ENCODE measurements at regions not wholly inside any gene's neighbourhood (a gene's known extent, or its start where the extent isn't known, plus 50 kb on each side); places are given as distances from the start of the nearest gene placed in this dataset.

DNA sequence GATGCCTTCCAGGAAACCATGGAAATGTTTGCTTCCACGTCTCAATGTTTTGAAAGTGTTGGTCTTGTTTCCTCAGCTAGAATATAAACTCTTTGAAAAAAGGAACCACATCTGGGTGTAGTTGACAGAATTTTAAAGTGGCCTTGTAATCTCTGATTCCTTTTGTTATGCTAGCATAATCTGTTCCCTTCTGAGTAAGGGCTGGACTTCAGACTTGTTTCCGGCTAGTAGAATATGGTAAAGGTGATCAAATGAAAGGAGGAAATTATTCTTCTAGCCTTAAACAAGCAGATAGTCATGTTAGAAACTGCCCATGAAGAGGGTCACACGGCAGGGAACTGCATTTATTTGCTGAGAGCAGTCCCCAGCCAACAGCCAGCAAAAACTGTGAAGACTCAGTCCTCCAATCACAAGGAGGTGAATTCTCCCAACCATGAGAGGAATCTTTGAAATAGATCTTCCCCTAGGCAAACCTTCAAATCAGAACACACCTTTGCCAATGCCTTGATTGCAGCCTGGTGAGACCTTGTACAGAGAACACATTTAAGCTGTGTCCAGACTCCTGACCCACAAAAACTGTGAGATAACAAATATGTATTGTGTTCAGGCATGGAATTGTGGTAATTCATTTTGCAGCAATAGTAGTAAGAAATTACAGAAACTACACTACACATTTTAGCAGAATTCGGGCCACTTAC lies 316.9 kb upstream of the SP8 start:
- no peak overlapping the region for H3K27ac Mint-ChIP-seq

DNA sequence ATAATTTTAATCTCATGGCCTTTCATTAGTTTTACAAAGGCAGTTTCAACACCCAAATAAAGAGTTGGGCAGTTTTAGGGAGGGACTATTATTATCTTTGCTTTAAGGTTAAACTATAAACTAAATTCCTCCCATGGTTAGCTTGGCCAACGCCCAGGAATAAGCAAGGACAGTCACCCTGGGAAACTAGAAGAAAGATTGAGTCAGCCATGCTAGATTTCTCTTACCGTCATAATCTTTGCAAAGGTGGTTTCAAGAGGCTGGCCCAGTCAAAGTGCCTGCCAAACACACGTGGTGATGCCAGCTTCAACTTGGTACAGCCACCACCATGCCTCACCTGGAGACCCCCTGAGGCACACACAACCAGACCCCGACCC lies 317.4 kb upstream of the SP8 start:
- Mint-ChIP-seq H3K9me3 (no peaks in the 10 kb centered on the region), H3K4me1 (ENCODE audit: low read depth) (no peaks in the 10 kb centered on the region), H3K27me3 (no peaks in the 10 kb centered on the region), H3K36me3 (ENCODE audit: low read depth) (no peaks in the 10 kb centered on the region), H3K4me3 (no peak overlapping the region), H3K27ac (no peak overlapping the region)
- intact Hi-C loops (cut with micrococcal nuclease) = no loop called here

More for the DNA sequence above, 316.9 kb upstream of the SP8 start:
- H3K9me3 Mint-ChIP-seq = no peaks in the 10 kb centered on the region
- no peaks in the 10 kb centered on the region for H3K27me3 Mint-ChIP-seq
- no peak overlapping the region for H3K4me3 Mint-ChIP-seq
- no peaks in the 10 kb centered on the region for H3K36me3 Mint-ChIP-seq (ENCODE audit: low read depth)
- H3K4me1 Mint-ChIP-seq (ENCODE audit: low read depth) = no peaks in the 10 kb centered on the region
- intact Hi-C loops (cut with micrococcal nuclease) = no loop called here

DNA sequence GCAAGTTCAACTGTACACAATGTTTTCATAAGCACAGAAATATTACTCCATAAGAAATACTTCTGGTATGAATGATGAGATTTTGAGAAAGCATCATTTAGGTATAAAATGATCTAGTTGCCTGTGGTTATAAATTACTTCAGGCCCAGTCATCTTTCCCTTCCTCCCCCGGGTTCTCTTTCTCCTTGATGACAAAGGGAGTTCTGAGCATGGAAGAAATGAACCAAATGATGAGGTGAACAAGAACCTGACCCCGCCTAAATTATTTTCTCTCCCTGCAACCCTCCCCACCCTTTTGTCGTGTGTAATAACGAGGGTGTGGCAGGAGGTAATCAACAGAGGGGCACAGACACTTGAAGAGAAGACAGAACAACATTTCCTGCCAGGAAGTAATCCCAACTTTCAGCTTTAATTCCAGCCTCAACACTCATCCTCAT lies 319.6 kb upstream of the SP8 start:
- Mint-ChIP-seq H3K4me1 (ENCODE audit: low read depth) (no peaks in the 10 kb centered on the region), H3K27ac (no peak overlapping the region), H3K4me3 (no peak overlapping the region), H3K36me3 (ENCODE audit: low read depth) (no peaks in the 10 kb centered on the region), H3K27me3 (no peaks in the 10 kb centered on the region), H3K9me3 (no peaks in the 10 kb centered on the region)
- intact Hi-C loops (cut with micrococcal nuclease) = no loop called here

DNA sequence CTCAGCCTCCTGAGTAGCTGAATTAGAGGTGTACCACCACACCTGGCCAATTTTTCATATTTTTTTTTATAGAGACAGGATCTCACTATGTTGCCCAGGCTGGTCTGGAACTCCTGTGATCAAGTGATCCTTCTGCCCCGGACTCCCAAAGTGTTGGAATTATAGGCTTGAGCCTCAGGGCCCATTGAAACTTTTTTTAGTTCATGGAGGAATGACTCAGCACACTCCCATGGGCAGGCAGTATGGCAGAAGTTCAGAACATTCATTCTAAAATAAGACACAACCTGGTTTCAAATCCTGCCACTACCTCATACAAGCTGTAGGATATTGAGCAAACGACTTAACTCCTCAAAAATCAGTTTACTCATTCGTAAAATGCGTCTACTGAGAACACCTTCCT lies 320.4 kb upstream of the SP8 start:
- Mint-ChIP-seq H3K4me1 (ENCODE audit: low read depth) (no peaks in the 10 kb centered on the region), H3K4me3 (no peak overlapping the region), H3K36me3 (ENCODE audit: low read depth) (no peaks in the 10 kb centered on the region), H3K27me3 (no peaks in the 10 kb centered on the region), H3K27ac (no peak overlapping the region), H3K9me3 (no peaks in the 10 kb centered on the region)
- intact Hi-C loops (cut with micrococcal nuclease) = no loop called here

DNA sequence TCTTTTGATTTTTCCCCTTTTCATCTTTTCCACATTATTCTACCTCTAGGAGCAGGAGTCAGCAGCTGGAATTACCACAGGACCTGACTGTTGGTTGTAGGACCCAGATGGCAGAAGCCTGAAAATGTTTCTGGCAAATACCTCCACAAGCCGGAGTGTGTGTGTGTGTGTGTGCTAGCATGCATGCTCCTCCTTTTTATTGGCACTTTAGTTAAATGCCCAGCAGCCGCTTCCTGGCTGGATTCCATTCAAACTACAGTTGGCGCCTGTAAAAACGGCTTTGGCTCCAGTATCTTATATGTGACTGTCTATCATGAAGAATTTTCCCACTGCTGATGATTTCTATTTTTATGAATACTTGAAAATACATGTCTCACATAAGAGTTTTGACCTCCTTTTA lies 319.7 kb upstream of the SP4 start:
- H3K36me3 Mint-ChIP-seq (ENCODE audit: low read depth) = no peaks in the 10 kb centered on the region
- intact Hi-C loops (cut with micrococcal nuclease) = no loop called here
- H3K27me3 Mint-ChIP-seq = no peaks in the 10 kb centered on the region
- H3K9me3 Mint-ChIP-seq = no peaks in the 10 kb centered on the region
- no peak overlapping the region for H3K4me3 Mint-ChIP-seq
- H3K4me1 Mint-ChIP-seq (ENCODE audit: low read depth) = no peaks in the 10 kb centered on the region
- no peak overlapping the region for H3K27ac Mint-ChIP-seq

DNA sequence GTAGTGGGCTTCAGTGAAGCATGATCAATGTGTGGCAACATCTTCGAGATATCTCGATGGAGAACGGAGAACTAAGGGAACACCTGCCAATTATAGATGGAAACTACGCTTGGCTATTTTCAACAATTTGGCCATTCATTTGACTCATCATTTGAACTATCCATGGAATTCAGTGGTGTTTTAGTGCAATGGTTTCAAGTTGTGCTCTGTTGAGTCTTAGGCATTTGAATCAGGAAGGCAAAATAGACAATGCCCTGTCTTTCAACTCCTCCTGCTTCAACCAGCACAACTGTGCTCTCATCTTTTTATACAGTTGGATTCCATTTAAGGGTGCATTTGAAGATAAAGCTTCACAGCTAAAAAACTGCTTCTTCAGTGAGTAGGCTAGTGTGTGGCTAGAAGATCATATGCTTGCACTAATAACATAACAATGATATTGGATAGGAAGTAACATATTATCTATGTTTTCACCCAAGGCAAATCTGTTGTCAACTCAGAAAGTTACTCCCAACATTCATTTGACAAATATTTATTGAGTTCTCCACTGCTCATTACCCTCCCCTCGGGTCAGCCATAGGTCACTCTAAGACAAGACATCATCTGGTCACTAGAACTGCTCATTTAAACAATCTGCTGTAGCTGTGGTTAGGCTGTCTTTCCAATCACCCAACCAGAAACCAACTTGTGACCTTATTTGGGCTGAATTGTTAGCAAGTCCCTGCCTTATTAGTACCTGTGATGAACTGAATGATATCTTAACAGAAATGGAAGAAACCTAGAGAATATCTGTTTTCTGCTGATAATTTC lies 314.1 kb upstream of the SP4 start:
- no peak overlapping the region for H3K27ac Mint-ChIP-seq
- H3K36me3 Mint-ChIP-seq (ENCODE audit: low read depth) = no peaks in the 10 kb centered on the region
- H3K27me3 Mint-ChIP-seq = no peaks in the 10 kb centered on the region
- no peaks in the 10 kb centered on the region for H3K9me3 Mint-ChIP-seq
- intact Hi-C loops (cut with micrococcal nuclease) = no loop called here
- no peaks in the 10 kb centered on the region for H3K4me1 Mint-ChIP-seq (ENCODE audit: low read depth)
- H3K4me3 Mint-ChIP-seq = no peak overlapping the region

DNA sequence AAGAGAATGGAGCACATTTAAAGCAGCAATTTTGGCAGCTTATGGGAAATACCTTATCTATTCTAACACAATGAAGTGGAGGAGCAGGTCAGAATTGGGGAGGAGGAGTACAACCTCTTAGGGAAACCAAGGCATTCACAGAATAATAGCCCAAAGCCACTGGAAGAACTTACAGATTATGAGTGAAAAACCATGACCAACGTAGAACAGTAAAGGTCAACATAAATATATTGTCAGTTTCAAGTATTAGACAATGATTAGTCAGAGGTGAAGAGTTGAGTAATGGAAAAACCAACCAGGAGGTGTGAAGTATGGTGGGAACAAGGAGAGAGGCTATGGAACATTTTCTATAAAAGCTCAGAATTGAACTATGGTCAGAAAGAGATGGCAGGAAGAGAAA lies 304.3 kb upstream of the SP4 start:
- Mint-ChIP-seq H3K36me3 (ENCODE audit: low read depth) (no peaks in the 10 kb centered on the region), H3K27ac (no peak overlapping the region), H3K27me3 (no peaks in the 10 kb centered on the region), H3K4me3 (no peak overlapping the region), H3K9me3 (no peaks in the 10 kb centered on the region), H3K4me1 (ENCODE audit: low read depth) (no peaks in the 10 kb centered on the region)
- intact Hi-C loops (cut with micrococcal nuclease) = no loop called here

DNA sequence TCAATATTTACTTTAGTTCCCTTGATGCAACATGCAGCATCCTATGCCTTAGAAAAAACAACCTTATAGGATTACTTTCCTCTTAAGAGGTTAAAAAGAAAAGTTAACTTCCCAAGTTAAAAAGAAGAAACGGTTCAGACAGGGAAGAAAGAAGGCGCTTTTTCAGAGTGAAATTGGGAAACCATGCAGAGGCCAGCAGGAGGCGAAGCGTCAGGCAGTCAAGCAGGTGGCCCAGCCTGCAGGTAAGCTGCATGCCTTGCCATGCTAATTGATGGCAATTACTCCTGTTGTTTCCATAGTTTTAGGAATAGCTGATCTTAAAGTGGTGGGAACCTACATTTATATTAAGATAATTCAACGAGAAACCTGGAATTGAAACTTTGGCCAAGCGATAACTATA lies 302.6 kb upstream of the SP4 start:
- intact Hi-C loops (cut with micrococcal nuclease) = no loop called here
- Mint-ChIP-seq H3K4me3 (no peak overlapping the region), H3K9me3 (no peaks in the 10 kb centered on the region), H3K4me1 (ENCODE audit: low read depth) (no peaks in the 10 kb centered on the region), H3K27ac (no peak overlapping the region), H3K27me3 (no peaks in the 10 kb centered on the region), H3K36me3 (ENCODE audit: low read depth) (no peaks in the 10 kb centered on the region)

DNA sequence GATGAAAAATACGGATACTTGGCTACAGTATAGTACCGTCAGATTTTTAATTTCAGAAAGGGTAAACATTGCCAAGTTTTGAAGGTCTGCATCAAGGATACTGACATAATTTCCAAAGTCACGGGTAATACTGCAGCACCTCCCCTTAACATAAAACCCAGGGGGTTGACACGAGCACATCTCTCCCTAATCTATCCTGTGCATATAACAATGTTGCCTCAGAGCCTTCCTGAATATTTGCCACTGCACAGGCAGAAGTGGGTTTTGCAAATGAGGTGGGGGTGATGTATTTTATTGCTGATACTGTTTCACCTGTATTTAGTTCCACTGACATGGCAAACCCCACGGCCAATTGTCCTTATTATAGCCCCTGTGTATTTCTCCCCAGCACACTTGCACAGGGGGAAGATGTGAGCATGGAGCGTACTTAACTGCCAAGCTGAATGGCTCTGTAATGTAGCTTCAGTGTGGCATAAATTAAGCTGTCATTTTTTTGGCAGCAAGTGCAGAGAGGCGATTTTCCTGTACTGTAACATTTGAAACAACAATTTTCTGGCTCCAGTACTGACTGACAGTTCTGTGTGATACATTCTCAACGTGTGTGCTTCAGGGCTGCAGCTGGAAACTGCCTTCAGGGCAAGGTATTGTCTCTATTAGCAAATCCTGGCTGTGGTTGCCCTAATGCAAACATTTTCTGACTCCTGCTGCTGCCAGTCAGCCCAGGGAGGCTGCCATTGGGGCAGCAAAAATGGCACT lies 299.6 kb upstream of the SP4 start:
- Mint-ChIP-seq H3K27ac (no peak overlapping the region), H3K4me1 (ENCODE audit: low read depth) (no peaks in the 10 kb centered on the region), H3K36me3 (ENCODE audit: low read depth) (no peaks in the 10 kb centered on the region), H3K4me3 (no peak overlapping the region), H3K27me3 (no peaks in the 10 kb centered on the region), H3K9me3 (no peaks in the 10 kb centered on the region)
- intact Hi-C loops (cut with micrococcal nuclease) = no loop called here

DNA sequence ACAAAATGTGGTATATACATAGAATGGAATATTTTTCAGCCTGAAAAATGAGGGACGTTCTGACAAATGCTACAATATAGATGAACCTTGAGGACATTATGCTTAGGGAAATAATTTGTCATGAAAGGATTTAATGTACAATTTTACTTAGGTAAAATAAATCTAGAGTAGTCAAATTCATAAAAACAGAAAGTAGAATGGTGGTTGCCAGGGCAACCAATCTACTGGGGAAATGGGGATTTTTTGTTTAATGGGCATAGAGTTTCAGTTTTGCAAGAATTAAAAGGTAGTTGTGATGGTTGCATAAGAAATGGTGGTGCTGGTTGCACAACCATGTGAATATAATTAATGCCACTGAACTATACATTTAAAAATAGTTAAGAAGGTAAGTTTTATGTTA lies 296.0 kb upstream of the SP4 start:
- Mint-ChIP-seq H3K4me3 (no peak overlapping the region), H3K36me3 (ENCODE audit: low read depth) (no peaks in the 10 kb centered on the region), H3K4me1 (ENCODE audit: low read depth) (no peaks in the 10 kb centered on the region), H3K27me3 (no peaks in the 10 kb centered on the region), H3K27ac (no peak overlapping the region), H3K9me3 (peaks cover 17% of the 10 kb centered on the region)
- intact Hi-C loops (cut with micrococcal nuclease) = no loop called here

DNA sequence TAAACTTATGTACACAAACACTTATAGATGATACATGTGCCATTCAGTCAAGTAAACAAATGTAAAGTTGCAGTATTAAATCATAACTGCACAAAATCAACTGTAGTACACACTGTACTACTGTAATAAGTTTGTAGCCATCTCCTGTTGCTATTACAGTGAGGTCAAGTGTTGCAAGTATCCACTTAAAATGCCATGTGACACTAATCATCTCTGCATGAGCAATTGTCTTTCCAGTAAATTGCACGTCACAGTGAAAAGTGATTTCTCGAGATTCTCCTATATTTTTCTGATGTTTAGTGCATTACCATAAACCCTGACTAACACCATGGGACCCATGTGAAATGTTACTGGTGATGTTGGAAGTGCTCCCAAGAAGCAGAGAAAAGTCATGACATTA lies 293.3 kb upstream of the SP4 start:
- H3K4me3 Mint-ChIP-seq = no peak overlapping the region
- H3K27me3 Mint-ChIP-seq = no peaks in the 10 kb centered on the region
- no peak overlapping the region for H3K27ac Mint-ChIP-seq
- no peaks in the 10 kb centered on the region for H3K4me1 Mint-ChIP-seq (ENCODE audit: low read depth)
- intact Hi-C loops (cut with micrococcal nuclease) = no loop called here
- H3K36me3 Mint-ChIP-seq (ENCODE audit: low read depth) = no peaks in the 10 kb centered on the region
- peaks cover 17% of the 10 kb centered on the region for H3K9me3 Mint-ChIP-seq

DNA sequence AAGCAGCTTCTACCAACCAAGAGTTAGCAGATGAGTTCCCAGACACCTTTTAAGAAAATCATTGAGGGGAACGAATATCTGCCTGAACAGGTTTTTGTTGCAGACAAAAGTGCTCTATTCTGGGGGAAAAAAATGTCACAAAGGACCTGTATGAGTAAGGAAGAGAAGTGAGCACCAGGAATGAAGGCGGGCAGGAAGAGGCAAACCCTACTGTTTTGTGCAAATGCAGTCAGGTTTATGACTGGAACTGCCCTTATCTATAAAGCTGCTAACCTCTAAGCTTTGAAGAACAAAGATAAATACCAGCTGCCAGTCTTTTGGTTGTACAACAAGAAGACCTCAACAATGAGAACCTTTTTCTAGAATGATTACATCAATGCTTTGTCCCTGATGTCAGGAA lies 292.4 kb upstream of the SP4 start:
- H3K27me3 Mint-ChIP-seq = no peaks in the 10 kb centered on the region
- H3K4me1 Mint-ChIP-seq (ENCODE audit: low read depth) = no peaks in the 10 kb centered on the region
- no peak overlapping the region for H3K4me3 Mint-ChIP-seq
- intact Hi-C loops (cut with micrococcal nuclease) = no loop called here
- no peak overlapping the region for H3K27ac Mint-ChIP-seq
- H3K9me3 Mint-ChIP-seq = peaks cover 17% of the 10 kb centered on the region
- no peaks in the 10 kb centered on the region for H3K36me3 Mint-ChIP-seq (ENCODE audit: low read depth)

DNA sequence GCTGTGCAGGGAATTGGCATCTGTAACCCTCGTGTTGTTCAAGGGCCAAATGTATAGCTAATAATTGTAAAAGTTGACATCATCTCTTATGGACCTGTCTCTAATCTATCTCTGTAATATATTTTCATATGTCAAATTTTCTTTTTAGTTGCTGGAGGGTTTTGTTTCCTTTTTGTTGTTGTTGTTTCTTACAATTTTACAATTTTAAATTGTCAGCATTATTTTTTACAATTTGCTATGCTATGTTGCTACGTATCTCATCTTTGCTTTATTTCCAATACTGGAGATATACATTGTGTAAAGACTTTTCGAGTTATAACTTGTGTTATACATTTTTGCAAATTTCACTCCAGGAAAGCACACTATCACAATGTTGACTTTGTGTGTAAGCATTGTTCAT lies 290.2 kb upstream of the SP4 start:
- no peak overlapping the region for H3K4me3 Mint-ChIP-seq
- peaks cover 17% of the 10 kb centered on the region for H3K9me3 Mint-ChIP-seq
- H3K4me1 Mint-ChIP-seq (ENCODE audit: low read depth) = no peaks in the 10 kb centered on the region
- H3K27ac Mint-ChIP-seq = no peak overlapping the region
- H3K27me3 Mint-ChIP-seq = no peaks in the 10 kb centered on the region
- intact Hi-C loops (cut with micrococcal nuclease) = no loop called here
- H3K36me3 Mint-ChIP-seq (ENCODE audit: low read depth) = no peaks in the 10 kb centered on the region

DNA sequence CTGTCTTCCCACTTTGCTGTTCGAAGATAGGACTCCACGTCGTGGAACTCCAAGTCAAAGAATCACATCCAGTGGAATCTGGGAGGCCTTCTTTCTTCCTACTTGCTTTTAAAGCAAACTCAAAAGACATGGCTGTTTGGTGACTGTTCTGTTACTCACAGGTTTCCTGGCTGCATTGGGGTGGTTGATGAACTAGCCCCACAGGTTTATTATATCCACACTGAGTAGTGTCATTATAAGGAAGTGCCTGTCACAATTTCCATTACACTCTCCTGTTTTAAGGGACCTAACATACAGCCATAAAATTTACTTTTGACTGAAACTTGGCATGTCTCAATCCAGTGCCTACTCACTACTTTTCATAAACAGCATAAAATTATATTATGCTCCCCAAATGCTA lies 287.3 kb upstream of the SP4 start:
- intact Hi-C loops (cut with micrococcal nuclease) = no loop called here
- Mint-ChIP-seq H3K27me3 (no peaks in the 10 kb centered on the region), H3K36me3 (ENCODE audit: low read depth) (no peaks in the 10 kb centered on the region), H3K4me3 (no peak overlapping the region), H3K4me1 (ENCODE audit: low read depth) (no peaks in the 10 kb centered on the region), H3K27ac (no peak overlapping the region), H3K9me3 (peaks cover 15% of the 10 kb centered on the region)

Data from dendritic cell treated with granulocyte-macrophage colony-stimulating factor and Interleukin-4, amounts not matched to agents 40 ng/mL and 50 ng/mL, for 4 days (primary cell).